ENCODE measurements at regions not wholly inside any gene's neighbourhood (a gene's known extent, or its start where the extent isn't known, plus 50 kb on each side); places are given as distances from the start of the nearest gene placed in this dataset.

- no peak overlapping the region for H3K4me2 ChIP-seq (ENCODE audit: low read depth, low read length)
- BruUV-seq (replicated peaks) = no TSS peak
- H3K27ac ChIP-seq (ENCODE audit: extremely low read length, insufficient read depth, low read length) = no peak overlapping the region
- WGBS (ENCODE audit: low lambda C conversion rate) = 35% methylated on average over 10 of the region's 10 CpGs
- FAIRE-seq = no peak
- H3K4me3 ChIP-seq (replicated peaks in 1 of 3; ENCODE audit: insufficient read depth in 1 of 3, low read depth in 2 of 3, low read length in 3 of 3) = no peak overlapping the region
- H3K9me3 ChIP-seq (ENCODE audit: low read length) = no peaks in the 10 kb centered on the region
- no peak overlapping the region for H3K9ac ChIP-seq (ENCODE audit: insufficient read depth, low read depth, low read length)
- in situ Hi-C loops (cut with HindIII; ENCODE audit: extremely low pct_ligation_motif_present, low pct_unique_long_range_greater_than_20kb) (no loop called here), intact Hi-C loops (cut with micrococcal nuclease; ENCODE audit: unreplicated experiment) (no loop called here)
- H4K20me1 ChIP-seq (ENCODE audit: insufficient read depth, low read length) = peaks cover 9% of the 10 kb centered on the region; the same call in 1 of the 2 replicates
- peaks cover 37 to 90% of the 10 kb centered on the region in 2 experiments for H3K27me3 ChIP-seq (ENCODE audit: control insufficient read depth in 1 of 2, insufficient read depth in 2 of 2, low read length in 2 of 2)
- H2AFZ ChIP-seq (ENCODE audit: low read length) = no peak overlapping the region
- POLR2A ChIA-PET = no interaction called here
- no peaks in the 10 kb centered on the region for H3K79me2 ChIP-seq (ENCODE audit: insufficient read depth, low read length)
- DNase-seq (ENCODE audit: low spot score) = no peak
- H3K4me1 ChIP-seq (ENCODE audit: insufficient read depth, low read length) = no peaks in the 10 kb centered on the region
- no peaks in the 10 kb centered on the region for H3K36me3 ChIP-seq (replicated peaks in 1 of 2; ENCODE audit: control insufficient read depth in 1 of 2, insufficient read depth in 2 of 2, low read length in 2 of 2)
- CTCF ChIA-PET (ENCODE audit: low intra/inter-chr PET ratio, low total read pairs) = no interaction called here
- no peak for TF ChIP-seq BRD4 (CRISPR knock-in tag; IDR thresholded peaks at IDR 0.05)
- TF ChIP-seq ZNF577 (CRISPR knock-in tag; IDR thresholded peaks at IDR 0.05; ENCODE audit: borderline replicate concordance, low read depth) = no peak
- TF ChIP-seq MNT (IDR thresholded peaks at IDR 0.05) = peak; percentile 96
- TF ChIP-seq FOXP1 (IDR thresholded peaks at IDR 0.05) = peak; percentile 50; the same call in 1 of the 2 replicates
- TF ChIP-seq FOXP1 (CRISPR knock-in tag; IDR thresholded peaks at IDR 0.05) = no peak
- TF ChIP-seq ZNF207 (IDR thresholded peaks at IDR 0.05; ENCODE audit: borderline replicate concordance) = 0 out of 2 replicates have a peak, but pooled peaks have one; percentile 36
- no peak for TF ChIP-seq ZNF703 (CRISPR knock-in tag; IDR thresholded peaks at IDR 0.05; ENCODE audit: borderline replicate concordance)
- TF ChIP-seq CREB1 (IDR thresholded peaks at IDR 0.05) = peak; percentile 26; the same call in 1 of the 2 replicates
- TF ChIP-seq CREB1 (CRISPR knock-in tag; IDR thresholded peaks at IDR 0.05) = no peak
- TF ChIP-seq NBN (conservative IDR thresholded peaks at IDR 0.05) = 0 out of 2 replicates have a peak, but pooled peaks have one; percentile 25
- no peak for TF ChIP-seq ATF4 (CRISPR knock-in tag; IDR thresholded peaks at IDR 0.05)
- TF ChIP-seq JUNB (CRISPR knock-in tag; IDR thresholded peaks at IDR 0.05; ENCODE audit: borderline replicate concordance) = peak; percentile 48; the same call in 1 of the 2 replicates
- TF ChIP-seq SOX6 (IDR thresholded peaks at IDR 0.05) = peak; percentile 63; the same call in 1 of the 2 replicates
- no peak for TF ChIP-seq SOX6 (CRISPR knock-in tag; IDR thresholded peaks at IDR 0.05)
- no peak for TF ChIP-seq ZNF562 (CRISPR knock-in tag; IDR thresholded peaks at IDR 0.05; ENCODE audit: borderline replicate concordance)
- TF ChIP-seq ZSCAN31 (CRISPR knock-in tag; IDR thresholded peaks at IDR 0.05; ENCODE audit: low read depth) = no peak
- TF ChIP-seq NFRKB (IDR thresholded peaks at IDR 0.05) = peak; percentile 54; the same call in 1 of the 2 replicates
- TF ChIP-seq UBTF (CRISPR knock-in tag; IDR thresholded peaks at IDR 0.05) = no peak
- TF ChIP-seq ERF (CRISPR knock-in tag; IDR thresholded peaks at IDR 0.05) = no peak
- peak; percentile 21; the same call in 1 of the 2 replicates for TF ChIP-seq SP1 (IDR thresholded peaks at IDR 0.05)
- no peak for TF ChIP-seq SP1 (CRISPR knock-in tag; IDR thresholded peaks at IDR 0.05)
- ATAC-seq = no peak
These were observed 99.7 kb downstream of the ENGASE start for GRCh38 chr17:79174193-79174765.

All from HepG2 (cell line).